ENCODE measurements at regions not wholly inside any gene's neighbourhood (a gene's known extent, or its start where the extent isn't known, plus 50 kb on each side); places are given as distances from the start of the nearest gene placed in this dataset.

- no peak for TF ChIP-seq CTCF (IDR thresholded peaks at IDR 0.05; ENCODE audit: insufficient read depth, low read length)
- no peak for TF ChIP-seq POLR2AphosphoS5 (IDR thresholded peaks at IDR 0.05; ENCODE audit: low read depth)
- TF ChIP-seq REST (IDR thresholded peaks at IDR 0.05; ENCODE audit: insufficient replicate concordance, low read depth), result no peak
- no peak for TF ChIP-seq GABPA (IDR thresholded peaks at IDR 0.05; ENCODE audit: low read depth)
- no peak for TF ChIP-seq SPI1 (IDR thresholded peaks at IDR 0.05; ENCODE audit: borderline replicate concordance, low read depth)
Measured at GRCh38 chr2:15092181-15092580, 459.7 kb downstream of the LRATD1 start.

Data from HL-60 (cell line).